ENCODE measurements at regions not wholly inside any gene's neighbourhood (a gene's known extent, or its start where the extent isn't known, plus 50 kb on each side); places are given as distances from the start of the nearest gene placed in this dataset.
"Not testable (repeated sequence)": the region's sequence is repeated elsewhere in the genome, so short reads cannot be mapped to it uniquely, and the experiment has no call there.

GRCh38 chr9:38181866-38182265 is 112.8 kb upstream of the SHB start:
- no peak for DNase-seq

GRCh38 chr9:38181232-38181631 is 112.2 kb upstream of the SHB start:
- DNase-seq: no peak

- no peak for DNase-seq
These were observed 111.6 kb upstream of the SHB start for GRCh38 chr9:38180656-38181055.

GRCh38 chr9:38179965-38180364 is 110.9 kb upstream of the SHB start:
- no peak for DNase-seq

- no peak for DNase-seq
These were observed 109.2 kb upstream of the SHB start for GRCh38 chr9:38178237-38178636.

- no peak for DNase-seq
These were observed 108.7 kb upstream of the SHB start for GRCh38 chr9:38177680-38178079.

- DNase-seq: no peak
These were observed 107.2 kb upstream of the SHB start for GRCh38 chr9:38176251-38176650.

DNA sequence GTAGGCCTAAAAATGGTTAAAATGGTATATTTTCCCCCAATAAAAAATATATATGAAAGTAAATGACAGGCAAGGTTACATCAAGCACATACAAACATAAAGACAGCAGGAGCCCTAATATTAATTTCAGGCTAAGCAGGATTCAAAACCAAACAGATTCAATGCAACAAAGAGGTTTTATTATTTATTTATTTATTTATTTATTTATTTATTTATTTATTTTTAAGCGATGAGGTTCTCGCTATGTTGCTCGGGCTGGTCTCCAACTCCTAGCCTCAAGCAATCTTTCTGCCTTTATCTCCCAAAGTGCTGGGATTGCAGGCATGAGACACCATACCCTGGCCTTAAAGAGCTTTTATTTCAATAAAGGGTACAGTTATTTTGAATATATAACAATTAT is 106.4 kb upstream of the SHB start:
- no peak for DNase-seq

GRCh38 chr9:38172586-38172985 is 103.6 kb upstream of the SHB start:
- no peak for DNase-seq

- no peak for DNase-seq
These were observed 102.9 kb upstream of the SHB start for GRCh38 chr9:38171926-38172325.

- DNase-seq: no peak
These were observed 102.5 kb upstream of the SHB start for GRCh38 chr9:38171538-38171884.

DNA sequence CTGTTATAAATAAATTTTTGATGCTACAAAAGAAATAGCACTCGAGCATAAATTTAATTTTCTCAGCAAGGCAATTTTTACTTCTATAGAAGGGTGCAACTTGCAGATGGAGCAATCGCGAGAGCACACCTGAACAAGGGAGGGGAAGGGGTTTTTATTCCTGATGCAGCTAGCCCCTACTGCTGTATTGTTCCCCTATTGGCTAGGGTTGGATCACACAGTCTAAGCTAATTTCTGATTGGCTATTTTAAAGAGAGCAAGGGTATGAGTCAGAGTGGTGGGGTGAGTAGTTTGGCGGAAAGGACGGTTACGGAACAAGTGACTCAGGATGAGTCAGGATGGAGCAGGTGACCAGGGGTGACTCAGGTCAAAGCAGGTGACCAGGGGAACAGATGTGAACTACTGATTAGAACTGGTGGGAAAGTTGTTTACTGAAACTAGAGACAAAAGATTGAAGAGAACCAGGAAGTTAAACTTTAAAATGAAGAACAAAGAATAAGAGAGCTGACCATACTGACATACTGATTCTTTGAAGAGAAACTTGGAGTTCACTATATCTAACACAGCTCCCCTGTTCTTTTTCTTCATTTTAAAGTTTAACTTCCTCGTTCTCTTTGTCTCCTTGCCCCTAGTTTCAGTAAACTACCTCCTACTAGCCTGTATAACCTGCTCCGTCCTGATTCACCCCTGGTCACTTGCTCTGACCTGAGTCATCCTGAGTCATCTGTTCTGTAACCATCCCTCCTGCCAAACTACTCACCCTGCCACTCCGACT is 101.9 kb upstream of the SHB start:
- not testable (repeated sequence) for DNase-seq

GRCh38 chr9:38170155-38170554 is 101.1 kb upstream of the SHB start:
- not testable (repeated sequence) for DNase-seq

- DNase-seq: no peak
These were observed 97.5 kb upstream of the SHB start for GRCh38 chr9:38166501-38166900.

DNA sequence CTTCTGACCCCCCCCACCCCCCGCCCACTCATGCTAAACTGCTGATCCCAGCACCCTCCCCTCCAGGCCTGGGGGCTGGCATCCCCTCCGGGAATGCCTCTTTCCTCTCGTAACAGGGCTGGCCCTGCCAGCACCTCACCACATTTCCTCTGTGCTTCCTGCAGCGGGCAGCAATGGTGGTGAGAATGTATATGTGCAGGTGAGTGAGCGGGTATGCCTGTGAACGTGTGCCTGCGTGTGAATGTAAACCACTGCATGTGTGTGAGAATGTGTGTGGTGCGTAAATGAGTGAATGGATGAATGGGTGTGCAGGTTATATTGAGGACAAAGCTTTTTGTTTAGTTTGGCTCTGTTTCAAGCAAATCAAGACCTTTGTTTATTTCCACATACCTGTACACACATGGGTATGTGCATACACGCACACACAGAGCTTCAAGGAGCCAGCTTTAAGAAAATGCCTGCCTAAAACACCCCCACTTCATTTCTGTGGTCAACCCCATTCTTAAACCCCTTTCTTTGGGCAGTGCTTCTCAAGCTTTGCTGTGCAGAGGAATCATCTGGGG is 95.7 kb upstream of the SHB start:
- DNase-seq: no peak

- no peak for DNase-seq
These were observed 94.5 kb upstream of the SHB start for GRCh38 chr9:38163518-38163917.

- DNase-seq: no peak
These were observed 93.5 kb upstream of the SHB start for GRCh38 chr9:38162332-38163211.

DNA sequence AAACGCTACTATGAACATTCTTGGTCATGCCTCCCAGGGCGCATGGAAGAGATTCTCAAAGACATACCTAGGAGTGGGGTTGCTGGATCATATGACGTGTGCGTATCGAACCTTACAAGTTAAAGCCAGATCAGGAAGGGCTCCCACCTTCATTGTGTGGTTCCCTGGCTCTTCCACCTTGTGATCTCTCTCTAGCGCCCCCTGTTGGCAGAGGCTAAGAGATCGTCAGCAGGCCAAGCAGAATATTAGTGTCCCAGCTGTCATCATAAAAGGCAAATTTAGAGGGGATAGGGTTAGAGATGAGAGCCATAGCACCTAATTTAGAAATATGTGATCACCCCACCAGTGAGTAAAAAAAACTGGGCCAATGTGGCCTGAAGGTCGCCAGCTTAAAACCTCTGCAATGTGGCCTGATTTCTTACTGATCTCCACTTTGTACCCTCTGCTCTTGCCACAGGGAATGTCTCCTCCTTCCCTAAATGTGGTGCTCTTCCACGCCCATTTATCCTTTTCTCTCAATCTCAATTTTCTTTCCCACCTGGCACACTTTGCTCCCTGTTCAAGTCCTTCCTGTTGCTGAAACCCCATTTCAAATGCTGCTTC is 91.7 kb upstream of the SHB start:
- peak; percentile 35 for DNase-seq

DNA sequence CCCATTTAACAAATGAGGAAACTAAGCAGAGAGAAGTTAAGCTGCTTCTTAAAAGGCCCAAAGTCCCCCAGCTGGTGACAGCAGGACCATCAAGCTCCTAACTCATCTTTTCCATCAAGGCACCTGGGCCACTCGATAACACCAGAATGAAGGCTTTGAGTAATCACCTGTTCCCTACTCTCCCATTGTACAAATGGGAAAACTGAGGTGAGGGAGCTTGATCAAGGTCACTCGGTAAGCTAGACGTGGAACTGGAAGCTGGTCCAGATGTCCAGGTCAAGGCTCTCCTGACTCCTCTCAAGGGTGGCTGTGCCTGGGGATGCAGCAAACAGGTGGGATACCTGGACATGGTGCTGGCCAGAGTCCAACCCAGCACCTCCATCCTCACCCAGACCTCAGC is 90.6 kb upstream of the SHB start:
- DNase-seq: no peak

DNA sequence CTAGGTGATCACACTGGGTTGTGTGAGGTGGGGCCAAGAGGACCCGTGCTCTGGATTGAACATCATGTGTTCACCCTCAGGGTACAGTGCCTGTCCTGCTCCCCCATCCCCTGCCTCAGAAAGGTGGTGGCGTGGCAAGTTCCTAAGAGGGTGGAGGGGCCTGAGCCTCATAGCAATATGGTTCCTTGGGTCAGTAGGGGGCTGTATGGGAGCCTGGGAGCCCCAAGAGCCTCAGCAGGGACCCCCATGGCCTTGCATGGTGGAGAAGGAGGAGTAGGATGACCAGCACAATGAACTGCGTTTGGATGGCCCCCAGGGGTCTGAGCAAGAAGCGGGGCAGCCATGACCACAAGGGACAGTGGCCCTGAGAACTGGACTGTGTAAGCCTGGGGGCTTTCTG is 89.6 kb upstream of the SHB start:
- DNase-seq: no peak

GRCh38 chr9:38157711-38158110 is 88.7 kb upstream of the SHB start:
- no peak for DNase-seq

DNA sequence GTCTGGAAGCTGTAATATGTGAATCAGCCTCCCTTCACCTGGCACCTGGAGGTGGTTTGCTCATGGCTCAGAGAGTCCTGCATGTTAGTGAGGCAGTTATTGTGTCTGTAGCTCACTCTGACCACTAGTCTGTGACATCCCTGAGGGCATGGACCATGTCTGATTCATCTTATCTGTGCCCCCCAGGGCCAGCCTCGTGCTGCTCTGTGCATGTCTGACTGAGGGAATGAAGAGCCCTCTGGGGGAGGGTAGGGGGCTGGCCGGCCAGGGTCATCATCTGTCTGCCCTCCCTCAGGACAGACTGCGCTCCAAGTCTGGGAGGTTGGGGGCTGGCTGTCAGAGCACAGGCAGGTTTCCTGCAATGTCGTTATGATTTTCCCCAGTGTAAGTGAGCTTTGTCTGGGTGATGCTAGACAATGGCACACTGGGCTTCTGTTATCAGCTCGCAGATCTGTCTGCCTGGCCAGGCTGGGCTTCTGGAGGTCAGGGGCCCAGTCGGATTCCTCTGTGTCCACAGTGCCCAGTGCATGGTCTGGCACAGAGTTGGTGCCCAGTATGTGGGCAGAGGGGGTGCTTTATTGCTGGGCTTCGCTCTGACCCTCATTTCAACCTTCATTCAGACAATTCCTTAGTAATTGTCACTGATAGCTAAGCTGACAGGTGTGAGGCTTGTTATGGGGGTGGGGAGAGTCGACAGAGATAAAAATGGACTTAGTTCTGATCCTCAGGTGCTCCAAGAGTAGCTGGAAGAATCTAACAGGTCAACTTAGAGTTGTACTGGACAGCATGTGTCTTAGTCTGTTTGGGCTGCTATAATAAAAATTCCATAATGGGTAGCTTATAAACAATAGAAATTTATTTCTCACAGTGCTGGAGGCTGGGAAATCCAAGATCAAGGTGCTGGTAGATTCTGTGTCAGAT is 85.7 kb upstream of the SHB start:
- DNase-seq: no peak

GRCh38 chr9:38153910-38154291 is 84.9 kb upstream of the SHB start:
- DNase-seq: no peak
